Stimulated activated CD8-positive, alpha-beta memory T cell treated with anti-CD3 and anti-CD28 coated beads, Interleukin-2, amount 100 ng/mL, for 48 hours (primary cell): ENCODE measurements at regions not wholly inside any gene's neighbourhood (a gene's known extent, or its start where the extent isn't known, plus 50 kb on each side); places are given as distances from the start of the nearest gene placed in this dataset.

Source experiments
- DNase-seq, 2 donors: peaks; one replicate each; pipeline ENCODE4 v3.0.0-alpha.2; 2020; ENCODE audit warnings: low read depth in 2 of 2

DNA sequence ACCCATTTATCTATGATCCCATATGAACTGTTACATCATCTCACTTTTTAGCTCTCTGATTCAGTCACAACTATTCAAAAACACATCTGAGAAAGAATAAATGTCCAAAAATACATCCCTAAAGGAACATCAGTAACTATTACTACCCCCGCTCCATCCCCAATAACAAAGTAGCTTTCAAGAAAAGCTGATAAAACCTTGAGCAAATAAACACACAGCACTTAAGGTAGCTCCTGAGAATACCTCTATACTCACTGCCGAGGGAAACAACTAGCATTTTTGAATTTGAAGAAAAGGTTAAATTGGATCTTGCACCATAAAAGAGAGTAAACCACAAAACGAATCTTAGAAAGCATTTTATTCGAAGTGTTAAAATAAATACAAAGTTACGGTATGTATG is 63.4 kb downstream of the PMAIP1 start:
- no peak for DNase-seq

DNA sequence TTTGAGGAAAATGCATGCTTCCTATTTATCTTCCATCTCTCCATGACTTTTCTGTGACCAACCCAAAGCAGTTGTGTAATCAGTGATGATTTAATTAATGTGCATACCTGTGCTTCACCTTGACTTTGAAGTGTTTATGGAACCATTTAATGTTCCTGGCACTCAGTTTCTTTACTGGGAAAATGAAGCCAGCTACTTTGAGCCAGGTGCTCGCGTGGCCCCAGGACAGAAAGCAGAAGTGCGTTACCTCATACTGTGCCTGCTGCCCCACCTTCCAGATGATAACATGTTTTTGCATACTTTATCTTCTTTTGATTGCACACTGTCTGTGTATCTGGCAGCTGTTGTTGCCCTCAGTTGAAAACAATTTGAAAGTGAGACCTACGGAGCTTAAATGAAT is 61.3 kb downstream of the PMAIP1 start:
- no peak for DNase-seq

DNA sequence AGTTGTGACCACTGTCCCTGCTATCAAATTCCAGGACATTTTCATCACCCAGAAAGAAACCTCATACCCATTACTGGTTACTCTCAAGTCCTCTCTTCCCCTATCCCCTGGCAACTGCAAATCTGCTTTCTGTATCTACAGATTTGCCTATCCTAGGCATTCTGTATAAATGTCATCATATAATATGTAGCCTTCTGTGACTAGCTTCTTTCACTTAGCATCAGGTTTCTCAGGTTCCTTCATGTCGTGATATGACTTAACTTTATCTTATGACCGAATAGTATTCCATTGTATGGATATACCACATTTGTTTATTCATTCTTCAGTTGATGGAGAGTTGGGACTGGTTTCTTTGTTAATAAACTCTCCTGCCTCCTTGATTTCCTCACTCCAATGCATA is 60.5 kb downstream of the PMAIP1 start:
- DNase-seq, result no peak

DNA sequence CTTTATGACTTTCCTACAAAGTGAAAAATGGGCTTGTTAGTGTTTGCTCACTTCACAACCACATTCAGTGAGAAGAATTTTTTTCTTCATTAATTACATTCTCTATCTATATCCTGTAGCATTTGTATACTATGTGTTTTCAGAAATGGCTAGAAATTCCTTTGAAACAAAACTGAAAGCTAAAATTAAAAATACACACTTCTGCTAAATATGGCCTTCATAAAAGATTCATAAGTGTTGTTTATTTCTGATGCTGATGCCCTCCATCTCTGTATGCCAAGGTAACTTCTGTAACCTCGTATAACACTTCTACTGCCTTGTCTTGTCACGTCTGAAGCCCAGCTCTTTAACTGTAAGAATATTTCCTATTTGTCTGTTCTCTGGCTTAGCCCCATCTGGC is 59.8 kb downstream of the PMAIP1 start:
- DNase-seq, result no peak

DNA sequence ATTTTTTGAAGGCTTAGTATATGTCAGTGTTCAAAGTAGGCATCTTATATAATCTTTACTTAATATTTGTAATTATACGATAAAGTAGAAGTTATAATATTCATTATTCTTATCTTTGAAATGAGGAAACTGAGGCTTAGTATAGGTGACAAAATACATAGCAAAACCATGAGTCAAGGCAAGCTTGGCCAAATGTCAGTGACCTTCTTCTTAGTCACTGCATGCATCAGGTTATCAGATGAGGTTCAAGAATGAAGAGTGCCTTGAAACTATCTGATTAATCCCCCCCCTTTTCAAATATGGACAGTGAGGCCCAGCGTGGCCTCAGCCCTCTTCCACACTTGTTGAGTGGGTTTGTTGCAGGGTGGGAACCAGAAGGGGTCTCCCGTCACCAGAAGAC is 59.3 kb downstream of the PMAIP1 start:
- no peak for DNase-seq

DNA sequence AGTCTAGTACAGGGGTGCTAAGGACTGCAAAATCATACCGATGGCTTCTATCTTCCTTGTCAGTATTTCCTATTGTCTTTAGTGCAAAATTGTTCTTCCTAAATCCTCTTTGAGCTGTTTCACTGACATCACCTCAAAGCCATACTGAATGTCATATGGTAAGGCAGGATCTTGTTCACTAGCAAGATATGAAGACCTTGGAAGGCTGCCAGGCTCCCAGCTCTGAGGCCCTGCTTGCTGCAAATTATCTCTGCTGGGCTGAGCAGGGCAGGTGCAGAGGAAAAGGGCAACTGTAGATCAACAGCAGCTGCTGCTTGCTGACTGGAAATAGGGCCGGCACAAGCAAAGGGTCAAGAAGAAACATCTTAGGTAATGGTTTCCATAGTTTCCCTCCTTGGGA is 58.2 kb downstream of the PMAIP1 start:
- no peak for DNase-seq

DNA sequence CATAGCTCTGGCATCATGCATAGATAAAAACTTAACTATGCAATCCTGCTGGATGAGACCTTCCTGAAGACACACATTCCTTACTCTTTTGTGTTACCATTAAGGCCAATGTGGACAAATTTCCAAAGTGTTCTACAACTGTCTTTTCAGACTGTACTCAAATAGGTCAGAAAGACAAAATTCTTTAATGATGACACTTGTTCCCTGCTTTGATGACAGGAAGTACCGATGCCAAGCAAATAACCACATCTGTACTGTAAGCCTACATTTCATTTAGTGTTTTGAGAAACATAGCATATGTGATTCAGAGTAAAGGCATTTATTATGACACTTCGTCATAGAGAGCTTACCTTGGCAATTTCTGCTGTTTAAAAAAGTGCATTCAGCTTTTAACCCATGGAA is 55.0 kb downstream of the PMAIP1 start:
- DNase-seq, result no peak

DNA sequence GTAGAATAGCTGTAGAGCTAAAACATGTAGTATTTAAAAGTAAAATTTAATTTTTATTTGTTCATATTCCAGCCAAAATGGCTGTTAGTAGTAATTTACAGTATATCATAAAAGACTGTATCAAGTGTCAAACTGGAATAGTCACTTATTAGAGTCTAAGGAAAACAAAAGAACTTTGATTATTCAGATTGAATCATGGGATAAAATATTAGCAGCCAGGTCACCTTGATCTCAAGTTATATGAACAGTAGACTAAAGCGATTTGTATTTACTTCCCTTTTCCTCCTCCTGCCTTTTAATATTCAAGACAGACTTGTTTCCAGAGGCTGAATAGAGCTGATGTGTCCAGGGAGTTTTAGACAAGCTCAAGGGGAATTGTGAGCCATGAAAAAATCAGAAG is 54.4 kb downstream of the PMAIP1 start:
- DNase-seq, result no peak
